AG09309 (cell line): ENCODE measurements at regions not wholly inside any gene's neighbourhood (a gene's known extent, or its start where the extent isn't known, plus 50 kb on each side); places are given as distances from the start of the nearest gene placed in this dataset.

Source experiments
- DNase-seq: peaks from one replicate; pipeline ENCODE4 v3.0.0-alpha.2; 2010; ENCODE audit warnings: low read depth
- H3K4me3 ChIP-seq: 2 replicates; pipeline ENCODE4 v1.5.1; 2011; ENCODE audit warnings: mild to moderate bottlenecking, low read depth, low read length, moderate library complexity; ENCODE audit not compliant: control insufficient read depth
- CTCF ChIP-seq: IDR thresholded peaks from 2 replicates; pipeline ENCODE4 v1.5.1; 2011; ENCODE audit warnings: mild to moderate bottlenecking, low read depth, low read length, inconsistent platforms; ENCODE audit not compliant: insufficient read depth, control insufficient read depth; ENCODE audit errors: missing control alignments

- no peak for TF ChIP-seq CTCF
- H3K4me3 ChIP-seq = no peak overlapping the region
- no peak for DNase-seq
Measured at GRCh38 chr12:90188857-90189256, 480.2 kb upstream of the ATP2B1 start.

- TF ChIP-seq CTCF = no peak
- no peak for DNase-seq
- no peak overlapping the region for H3K4me3 ChIP-seq
Measured at GRCh38 chr12:90183201-90183600, 474.6 kb upstream of the ATP2B1 start.

- no peak for DNase-seq
- TF ChIP-seq CTCF = no peak
- no peak overlapping the region for H3K4me3 ChIP-seq
Measured at GRCh38 chr12:90181216-90181615, 472.6 kb upstream of the ATP2B1 start.

GRCh38 chr12:90174956-90175355, 466.3 kb upstream of the ATP2B1 start:
- no peak for TF ChIP-seq CTCF
- DNase-seq = no peak
- H3K4me3 ChIP-seq = no peak overlapping the region

GRCh38 chr12:90174198-90174510, 465.5 kb upstream of the ATP2B1 start:
- no peak for DNase-seq
- no peak for TF ChIP-seq CTCF
- no peak overlapping the region for H3K4me3 ChIP-seq

- H3K4me3 ChIP-seq = no peak overlapping the region
- no peak for TF ChIP-seq CTCF
- no peak for DNase-seq
Measured at GRCh38 chr12:90173499-90174197, 465.0 kb upstream of the ATP2B1 start.

- no peak overlapping the region for H3K4me3 ChIP-seq
- TF ChIP-seq CTCF = no peak
- no peak for DNase-seq
Measured at GRCh38 chr12:90172524-90172923, 463.9 kb upstream of the ATP2B1 start.
